IPS DF 4.7 (cell line): ENCODE measurements at regions not wholly inside any gene's neighbourhood (a gene's known extent, or its start where the extent isn't known, plus 50 kb on each side); places are given as distances from the start of the nearest gene placed in this dataset.
"Not testable (repeated sequence)": the region's sequence is repeated elsewhere in the genome, so short reads cannot be mapped to it uniquely, and the experiment has no call there.

ENCODE experiments used
- DNase-seq: peaks from one replicate; pipeline ENCODE4 v3.0.0-alpha.2; 2013; ENCODE audit warnings: low spot score; ENCODE audit errors: extremely low read depth

GRCh38 chr5:57650360-57651069, 167.9 kb upstream of the ACTBL2 start:
- DNase-seq: peak; percentile 80

DNA sequence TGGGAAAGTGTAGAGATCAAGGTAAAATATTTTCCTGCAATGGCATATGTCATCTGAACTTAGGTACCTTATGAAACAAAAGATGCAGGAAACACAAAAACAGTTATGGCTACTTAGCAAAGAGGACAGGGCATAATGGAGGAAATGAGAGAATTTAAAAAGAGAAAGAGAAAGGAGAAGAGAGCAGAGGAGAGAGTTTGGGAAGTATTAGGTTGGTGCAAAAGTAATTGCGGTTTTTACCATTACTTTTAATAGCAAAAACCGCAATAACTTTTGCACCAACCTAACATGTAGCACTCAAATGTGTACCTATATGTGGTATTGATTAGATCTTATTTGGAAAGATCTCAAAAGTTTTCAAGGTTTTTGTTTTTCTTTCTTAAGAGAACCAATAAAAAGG, 160.1 kb upstream of the ACTBL2 start:
- no peak for DNase-seq

DNA sequence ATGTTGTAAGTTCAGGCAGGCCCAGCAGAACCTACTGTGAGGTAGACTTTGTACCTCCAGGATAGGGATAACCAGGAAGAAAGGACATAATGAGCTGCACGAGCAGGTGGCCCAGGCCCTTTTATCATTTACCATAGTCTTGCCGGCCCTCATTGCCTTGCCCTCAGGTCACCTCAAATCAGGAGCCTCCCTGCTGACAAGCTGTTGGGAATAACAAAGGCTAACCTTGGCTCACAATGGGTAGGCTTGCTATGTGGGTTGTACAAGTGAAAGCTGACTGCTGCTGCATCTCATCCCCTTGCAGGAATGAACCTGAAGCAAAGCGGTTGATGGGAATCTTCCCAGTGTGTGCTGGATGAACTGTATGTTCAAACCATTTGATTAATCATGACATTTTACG, 159.5 kb upstream of the ACTBL2 start:
- DNase-seq: no peak

- no peak for DNase-seq
Observed at GRCh38 chr5:57635146-57635777, 152.7 kb upstream of the ACTBL2 start.

DNA sequence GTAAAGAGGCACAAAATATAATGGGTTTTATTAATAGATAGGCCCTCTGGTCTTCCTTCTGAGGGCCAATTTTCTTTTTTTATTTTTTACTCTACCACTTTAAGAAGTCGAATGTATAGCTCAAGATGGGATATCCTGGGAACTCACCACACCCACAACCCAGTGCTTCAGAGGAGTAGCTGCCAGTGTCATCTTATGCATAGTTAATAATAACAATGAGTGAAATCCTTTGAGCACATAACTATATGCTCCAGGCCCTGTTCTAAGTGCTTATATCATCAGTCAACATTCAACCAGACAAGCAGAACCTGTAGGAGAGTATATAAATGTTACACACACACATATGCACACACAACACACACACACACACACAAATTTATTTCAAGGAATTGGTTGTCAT, 150.3 kb upstream of the ACTBL2 start:
- DNase-seq: no peak

DNA sequence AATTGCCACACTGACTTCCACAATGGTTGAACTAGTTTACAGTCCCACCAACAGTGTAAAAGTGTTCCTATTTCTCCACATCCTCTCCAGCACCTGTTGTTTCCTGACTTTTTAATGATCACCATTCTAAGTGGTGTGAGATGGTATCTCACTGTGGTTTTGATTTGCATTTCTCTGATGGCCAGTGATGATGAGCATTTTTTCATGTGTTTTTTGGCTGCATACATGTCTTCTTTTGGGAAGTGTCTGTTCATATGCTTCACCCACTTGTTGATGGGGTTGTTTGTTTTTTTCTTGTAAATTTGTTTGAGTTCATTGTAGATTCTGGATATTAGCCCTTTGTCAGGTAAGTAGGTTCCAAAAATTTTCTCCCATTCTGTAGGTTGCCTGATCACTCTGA, 148.5 kb upstream of the ACTBL2 start:
- DNase-seq: not testable (repeated sequence)

- no peak for DNase-seq
Observed at GRCh38 chr5:57627661-57628060, 145.1 kb upstream of the ACTBL2 start.

- no peak for DNase-seq
Observed at GRCh38 chr5:57626703-57627102, 144.1 kb upstream of the ACTBL2 start.

DNA sequence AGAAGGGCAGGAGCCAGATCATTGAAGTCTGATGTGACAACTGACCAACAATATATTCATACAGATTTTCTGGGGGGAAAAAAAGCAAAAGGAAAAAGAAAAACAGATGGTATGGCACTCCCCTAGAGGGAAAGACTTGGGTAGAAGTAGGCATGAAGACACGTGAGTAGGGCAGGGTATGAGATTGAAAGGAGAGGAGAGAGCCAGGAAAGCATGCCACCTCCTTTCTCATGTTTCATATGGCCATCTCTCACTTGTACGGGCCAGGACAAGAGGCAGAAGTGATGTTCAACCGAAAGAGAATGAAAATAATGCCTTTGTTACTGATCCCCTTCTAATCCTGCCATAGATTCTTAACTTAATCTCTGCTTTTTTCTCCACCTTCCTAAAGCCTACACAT, 139.0 kb upstream of the ACTBL2 start:
- DNase-seq: no peak

DNA sequence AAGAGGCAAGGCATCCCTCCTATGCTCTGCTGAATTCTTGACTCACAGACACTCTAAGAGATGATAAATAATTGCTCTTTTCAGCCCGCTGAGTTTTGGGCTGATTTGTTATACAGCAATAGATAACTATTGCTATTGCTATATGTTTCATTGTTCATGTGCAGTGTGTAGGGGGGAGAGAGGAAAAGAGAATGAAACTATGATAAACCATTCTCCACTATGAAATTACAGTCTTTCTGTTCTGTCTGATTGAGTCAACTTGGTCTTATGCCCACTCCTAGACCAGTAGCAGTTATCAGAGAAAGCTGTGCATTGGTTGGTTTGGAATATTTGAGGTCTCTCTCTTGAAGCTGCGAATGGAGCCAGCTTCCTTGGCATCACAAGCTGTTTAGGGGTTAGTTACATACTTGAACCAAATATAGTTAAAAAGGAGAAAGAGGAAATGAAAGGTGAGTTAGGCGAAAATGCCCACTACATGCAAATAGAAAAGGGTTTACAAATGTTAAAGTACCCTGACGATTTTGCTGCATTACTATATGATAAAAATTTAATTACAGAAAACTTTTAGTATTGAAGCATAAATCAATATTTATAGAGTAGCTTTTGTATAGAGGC, 136.3 kb upstream of the ACTBL2 start:
- no peak for DNase-seq

GRCh38 chr5:57613741-57614140, 131.1 kb upstream of the ACTBL2 start:
- DNase-seq: no peak

DNA sequence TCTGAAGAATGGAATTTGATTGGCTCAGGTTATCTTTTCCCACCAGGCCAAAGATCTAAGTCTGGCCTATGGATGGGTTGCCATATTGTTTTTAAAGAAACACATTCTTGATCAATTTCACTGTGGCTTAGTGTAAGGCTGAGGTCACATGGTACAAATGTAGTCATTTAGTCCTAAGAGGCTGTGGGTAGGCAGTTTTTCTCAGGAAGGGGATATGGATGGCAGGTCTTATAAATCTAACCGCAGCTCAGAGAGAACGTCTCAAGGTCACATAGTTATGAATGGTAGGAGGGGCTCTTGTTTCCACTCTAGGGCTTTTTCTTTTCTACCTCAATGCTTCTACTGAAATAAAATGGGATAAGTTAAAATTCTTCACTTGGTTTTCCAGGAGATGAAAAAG, 128.6 kb upstream of the ACTBL2 start:
- DNase-seq: no peak

- no peak for DNase-seq
Observed at GRCh38 chr5:57608542-57608941, 125.9 kb upstream of the ACTBL2 start.

DNA sequence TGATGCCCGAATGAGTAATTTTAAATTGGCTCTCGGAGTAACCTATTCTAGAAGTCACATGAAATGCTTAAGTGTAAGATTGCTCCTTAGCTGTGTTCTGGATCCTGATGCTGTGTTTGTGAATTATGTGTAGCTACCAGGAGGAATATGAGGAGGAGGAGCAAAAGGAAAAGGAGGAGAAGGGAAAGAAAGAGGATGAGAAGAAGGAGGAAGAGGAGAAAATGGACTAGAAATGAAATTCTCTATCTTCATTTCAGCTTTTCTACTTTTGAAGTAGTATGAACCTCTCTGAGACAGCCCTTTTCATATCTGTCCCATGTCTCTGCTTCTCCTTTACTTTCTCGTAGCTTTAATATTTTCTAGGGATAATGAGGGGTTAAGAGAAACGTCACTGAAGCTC, 119.4 kb upstream of the ACTBL2 start:
- no peak for DNase-seq

GRCh38 chr5:57600321-57600720, 117.7 kb upstream of the ACTBL2 start:
- DNase-seq: no peak

- no peak for DNase-seq
Observed at GRCh38 chr5:57598756-57599155, 116.1 kb upstream of the ACTBL2 start.

- DNase-seq: no peak
Observed at GRCh38 chr5:57598097-57598496, 115.5 kb upstream of the ACTBL2 start.

DNA sequence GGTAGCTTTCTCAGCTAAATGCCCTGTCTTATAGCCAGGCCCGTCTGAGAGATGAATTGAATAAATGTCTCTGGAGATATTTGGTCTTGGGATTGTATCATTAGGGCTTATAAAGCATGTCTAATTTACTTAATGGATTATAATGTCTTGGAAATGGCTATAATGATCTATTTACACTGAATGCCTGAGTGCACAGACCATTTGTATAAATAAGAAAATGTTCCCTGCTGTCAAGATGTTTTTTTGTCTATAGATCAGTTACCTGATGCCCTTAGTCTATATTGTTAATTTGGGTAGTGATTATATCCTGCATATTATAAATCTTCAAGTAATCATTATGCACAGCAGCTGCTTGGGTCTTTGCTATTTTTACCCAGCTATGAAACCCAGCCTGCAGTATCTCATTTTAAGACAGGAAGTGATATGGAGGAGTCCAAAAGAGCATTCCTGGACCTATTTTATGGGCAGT, 112.9 kb upstream of the ACTBL2 start:
- DNase-seq: no peak

DNA sequence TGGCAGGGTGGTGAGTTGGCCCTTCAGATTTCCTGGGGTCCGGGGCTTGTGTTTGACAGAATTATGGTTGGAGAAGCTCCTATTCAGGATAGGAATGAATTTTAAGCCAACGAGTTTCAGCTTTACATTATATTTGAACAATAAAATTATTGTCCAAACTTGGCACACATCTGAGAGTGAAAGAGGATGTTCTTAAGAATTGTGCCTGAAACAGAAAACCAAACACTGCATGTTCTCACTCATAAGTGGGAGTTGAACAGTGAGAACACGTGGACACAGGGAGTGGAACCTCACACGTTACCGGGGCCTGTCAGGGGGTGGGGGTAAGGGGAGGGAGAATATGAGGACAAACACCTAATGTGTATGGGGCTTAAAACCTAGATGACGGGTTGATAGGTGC, 111.8 kb upstream of the ACTBL2 start:
- no peak for DNase-seq

- DNase-seq: no peak
Observed at GRCh38 chr5:57592236-57592635, 109.6 kb upstream of the ACTBL2 start.

GRCh38 chr5:57586649-57587048, 104.0 kb upstream of the ACTBL2 start:
- DNase-seq: no peak

- DNase-seq: no peak
Observed at GRCh38 chr5:57582578-57583070, 100.0 kb upstream of the ACTBL2 start.

- DNase-seq: no peak
Observed at GRCh38 chr5:57581772-57582171, 99.2 kb upstream of the ACTBL2 start.
